Activated B cell treated with CpG ODN at 0.5 μM for 24 hours (primary cell): ENCODE measurements at regions not wholly inside any gene's neighbourhood (a gene's known extent, or its start where the extent isn't known, plus 50 kb on each side); places are given as distances from the start of the nearest gene placed in this dataset.

Experiments used
- ATAC-seq: fragments of 200-7000 bp; cut with Tn5 transposase; one replicate; pipeline ENCODE4 v1.10.0; 2021; ENCODE audit warnings: low read depth, mild to moderate bottlenecking, moderate library complexity
- CTCF ChIA-PET: fragments of 350-600 bp; sonication (Branson Sonifier 250); formaldehyde crosslinking; loops from one replicate; lab custom pipeline; 2021; ENCODE audit warnings: antibody characterized with exemption; lab: Charles Lee
- POLR2A ChIA-PET: fragments of 350-600 bp; sonication (Branson Sonifier 250); formaldehyde crosslinking; loops from one replicate; lab custom pipeline; 2021; ENCODE audit warnings: antibody characterized with exemption; lab: Charles Lee
- DNase-seq: peaks from one replicate; pipeline ENCODE4 v3.0.0; 2022
- H3K27ac Mint-ChIP-seq: one replicate; pipeline ENCODE4 v1.8.0; 2020; ENCODE audit warnings: mixed read lengths
- H3K27me3 Mint-ChIP-seq: one replicate; pipeline ENCODE4 v1.8.0; 2021; ENCODE audit warnings: mixed read lengths
- H3K36me3 Mint-ChIP-seq: one replicate; pipeline ENCODE4 v1.8.0; 2021; ENCODE audit warnings: low read depth, mixed read lengths
- H3K4me1 Mint-ChIP-seq: one replicate; pipeline ENCODE4 v1.8.0; 2021; ENCODE audit warnings: mixed read lengths
- H3K4me3 Mint-ChIP-seq: one replicate; pipeline ENCODE4 v1.8.0; 2020; ENCODE audit warnings: mild to moderate bottlenecking, mixed read lengths
- H3K9me3 Mint-ChIP-seq: one replicate; pipeline ENCODE4 v1.8.0; 2020; ENCODE audit warnings: mixed read lengths
- CTCF ChIP-seq: fragments of 200-600 bp; IDR thresholded peaks from one replicate; pipeline ENCODE4 v1.8.0; 2022; ENCODE audit warnings: antibody characterized with exemption, mild to moderate bottlenecking
- intact Hi-C: fragments of 100-400 bp; cut with micrococcal nuclease; formaldehyde crosslinking; loops from one replicate; pipeline ENCODE4 v1.15.1; 2024

GRCh38 chr5:33238826-33239695 lies 201.7 kb upstream of the TARS1 start:
- intact Hi-C loops: no loop called here
- ChIA-PET POLR2A (no interaction called here), CTCF (no interaction called here)
- ATAC-seq (no peak), DNase-seq (no peak)
- Mint-ChIP-seq H3K36me3 (no peaks in the 10 kb centered on the region), H3K4me3 (no peak overlapping the region), H3K4me1 (peaks cover 24% of the 10 kb centered on the region), H3K27me3 (no peaks in the 10 kb centered on the region), H3K9me3 (no peaks in the 10 kb centered on the region), H3K27ac (no peak overlapping the region)
- TF ChIP-seq CTCF: no peak

GRCh38 chr5:33240558-33240957 lies 200.2 kb upstream of the TARS1 start:
- Mint-ChIP-seq H3K27ac (no peak overlapping the region), H3K4me1 (peaks cover 19% of the 10 kb centered on the region), H3K4me3 (no peak overlapping the region), H3K36me3 (no peaks in the 10 kb centered on the region), H3K9me3 (no peaks in the 10 kb centered on the region), H3K27me3 (no peaks in the 10 kb centered on the region)
- ATAC-seq (no peak), DNase-seq (no peak)
- CTCF ChIA-PET: no interaction called here
- POLR2A ChIA-PET: no interaction called here
- intact Hi-C loops: no loop called here
- no peak for TF ChIP-seq CTCF

- ATAC-seq (no peak), DNase-seq (no peak)
- Mint-ChIP-seq H3K9me3 (no peaks in the 10 kb centered on the region), H3K4me1 (peaks cover 10% of the 10 kb centered on the region), H3K36me3 (no peaks in the 10 kb centered on the region), H3K27me3 (no peaks in the 10 kb centered on the region), H3K27ac (no peak overlapping the region), H3K4me3 (no peak overlapping the region)
- CTCF ChIA-PET: no interaction called here
- intact Hi-C loops: no loop called here
- no peak for TF ChIP-seq CTCF
- POLR2A ChIA-PET: no interaction called here
These were observed 199.0 kb upstream of the TARS1 start for GRCh38 chr5:33241802-33242201.

- H3K4me3 Mint-ChIP-seq: no peak overlapping the region
- no peaks in the 10 kb centered on the region for H3K9me3 Mint-ChIP-seq
- CTCF ChIA-PET: no interaction called here
- no peak overlapping the region for H3K27ac Mint-ChIP-seq
- peaks cover 9% of the 10 kb centered on the region for H3K4me1 Mint-ChIP-seq
- no peak for DNase-seq
- POLR2A ChIA-PET: no interaction called here
- intact Hi-C loops: no loop called here
- no peaks in the 10 kb centered on the region for H3K36me3 Mint-ChIP-seq
- ATAC-seq: no peak
- H3K27me3 Mint-ChIP-seq: no peaks in the 10 kb centered on the region
- TF ChIP-seq CTCF: no peak
These were observed 198.5 kb upstream of the TARS1 start for GRCh38 chr5:33242277-33242676.

GRCh38 chr5:33244441-33245150 lies 196.2 kb upstream of the TARS1 start:
- ChIA-PET POLR2A (no interaction called here), CTCF (no interaction called here)
- H3K27ac Mint-ChIP-seq: no peak overlapping the region
- no peaks in the 10 kb centered on the region for H3K27me3 Mint-ChIP-seq
- ATAC-seq: no peak
- peaks cover 9% of the 10 kb centered on the region for H3K4me1 Mint-ChIP-seq
- H3K9me3 Mint-ChIP-seq: no peaks in the 10 kb centered on the region
- no peak overlapping the region for H3K4me3 Mint-ChIP-seq
- no peaks in the 10 kb centered on the region for H3K36me3 Mint-ChIP-seq
- no peak for TF ChIP-seq CTCF
- intact Hi-C loops: no loop called here
- no peak for DNase-seq
